Bronchial epithelial cell (primary cell): ENCODE measurements at regions not wholly inside any gene's neighbourhood (a gene's known extent, or its start where the extent isn't known, plus 50 kb on each side); places are given as distances from the start of the nearest gene placed in this dataset.

Source experiments
- DNase-seq: peaks from one replicate; pipeline ENCODE4 v3.0.0-alpha.2; 2010; ENCODE audit warnings: low read depth
- FAIRE-seq: peaks from 2 replicates; lab custom pipeline; 2011; peaks lifted over from hg19 to GRCh38; lab: Jason Lieb, UNC
- H3K27me3 ChIP-seq: 2 replicates; pipeline ENCODE4 v1.5.1; 2011; ENCODE audit warnings: low read length; ENCODE audit not compliant: control insufficient read depth, insufficient read depth
- H3K36me3 ChIP-seq: 2 replicates; pipeline ENCODE4 v1.5.1; 2011; ENCODE audit warnings: low read length; ENCODE audit not compliant: control insufficient read depth, insufficient read depth
- H3K4me3 ChIP-seq: 2 replicates; pipeline ENCODE4 v1.5.1; 2011; ENCODE audit warnings: mild to moderate bottlenecking, low read depth, low read length, control low read depth
- CTCF ChIP-seq: IDR thresholded peaks from 2 replicates; pipeline ENCODE4 v1.5.1; 2011; ENCODE audit warnings: mild to moderate bottlenecking, moderate library complexity, low read length, control low read depth, inconsistent platforms; ENCODE audit not compliant: insufficient read depth, severe bottlenecking

GRCh38 chr6:133753756-133754155 lies 135.2 kb upstream of the TCF21 start:
- TF ChIP-seq CTCF, result no peak
- H3K27me3 ChIP-seq, result no peaks in the 10 kb centered on the region
- FAIRE-seq, result no peak
- DNase-seq, result no peak
- no peaks in the 10 kb centered on the region for H3K36me3 ChIP-seq
- no peak overlapping the region for H3K4me3 ChIP-seq

- Histone ChIP-seq H3K4me3 (no peak overlapping the region), H3K27me3 (no peaks in the 10 kb centered on the region), H3K36me3 (no peaks in the 10 kb centered on the region)
- no peak for FAIRE-seq
- DNase-seq, result no peak
- no peak for TF ChIP-seq CTCF
These were observed 134.6 kb upstream of the TCF21 start for GRCh38 chr6:133754298-133754697.

- FAIRE-seq, result no peak
- H3K27me3 ChIP-seq, result no peaks in the 10 kb centered on the region
- no peak for DNase-seq
- H3K36me3 ChIP-seq, result no peaks in the 10 kb centered on the region
- H3K4me3 ChIP-seq, result no peak overlapping the region
- no peak for TF ChIP-seq CTCF
These were observed 132.7 kb upstream of the TCF21 start for GRCh38 chr6:133756078-133756695.

GRCh38 chr6:133757335-133757734 lies 131.6 kb upstream of the TCF21 start:
- Histone ChIP-seq H3K4me3 (no peak overlapping the region), H3K27me3 (no peaks in the 10 kb centered on the region), H3K36me3 (no peaks in the 10 kb centered on the region)
- TF ChIP-seq CTCF, result no peak
- DNase-seq (no peak), FAIRE-seq (no peak)

GRCh38 chr6:133758815-133759335 lies 130.0 kb upstream of the TCF21 start:
- TF ChIP-seq CTCF, result no peak
- H3K4me3 ChIP-seq, result no peak overlapping the region
- FAIRE-seq, result no peak

GRCh38 chr6:133759524-133759923 lies 129.4 kb upstream of the TCF21 start:
- DNase-seq (no peak), FAIRE-seq (no peak)
- Histone ChIP-seq H3K36me3 (no peaks in the 10 kb centered on the region), H3K4me3 (no peak overlapping the region), H3K27me3 (no peaks in the 10 kb centered on the region)
- TF ChIP-seq CTCF, result no peak

More at GRCh38 chr6:133758815-133759335, 130.0 kb upstream of the TCF21 start:
- Histone ChIP-seq H3K27me3 (no peaks in the 10 kb centered on the region), H3K36me3 (no peaks in the 10 kb centered on the region)
- no peak for DNase-seq
